ENCODE measurements at regions not wholly inside any gene's neighbourhood (a gene's known extent, or its start where the extent isn't known, plus 50 kb on each side); places are given as distances from the start of the nearest gene placed in this dataset.

GRCh38 chr15:99443768-99444446 is 121.9 kb upstream of the MEF2A start:
- ChIA-PET CTCF (interaction anchor here (1.4 kb wide), 1 partner anchor 261 kb away, joined by 3 read pairs; no protein-coding TSS in a partner anchor), POLR2A (no interaction called here)
- Histone ChIP-seq H3K27ac (ENCODE audit: low read length) (no peak overlapping the region), H3K27me3 (ENCODE audit: control insufficient read depth, insufficient read depth, low read length) (no peaks in the 10 kb centered on the region), H3K36me3 (ENCODE audit: control insufficient read depth, insufficient read depth, low read length) (no peaks in the 10 kb centered on the region), H3K9me3 (ENCODE audit: control insufficient read depth, insufficient read depth, low read depth, low read length) (no peaks in the 10 kb centered on the region), H3K4me3 (ENCODE audit: low read depth in 2 of 2, low read length in 2 of 2) (no peak overlapping the region), H3K4me1 (ENCODE audit: control insufficient read depth, insufficient read depth, low read length) (peaks cover 17% of the 10 kb centered on the region)
- ATAC-seq (no peak), DNase-seq (ENCODE audit: low read depth, low spot score) (no peak)
- intact Hi-C loops (cut with micrococcal nuclease; ENCODE audit: unreplicated experiment) (no loop called here), in situ Hi-C loops (cut with HindIII; ENCODE audit: low pct_unique_long_range_greater_than_20kb, low sequenced_read_pairs) (no loop called here)
- BruUV-seq (replicated peaks): no TSS peak
- TF ChIP-seq SIN3A (IDR thresholded peaks at IDR 0.05; ENCODE audit: borderline replicate concordance, insufficient read depth, low read depth, low read length): no peak
- no peak for TF ChIP-seq POLR2AphosphoS5 (IDR thresholded peaks at IDR 0.05; ENCODE audit: low read depth, low read length)
- no peak for TF ChIP-seq REST (IDR thresholded peaks at IDR 0.05; ENCODE audit: insufficient read depth in 1 of 2, low read depth in 2 of 2, low read length in 1 of 2)
- TF ChIP-seq TCF7L2 (IDR thresholded peaks at IDR 0.05; ENCODE audit: low read depth, low read length): no peak
- TF ChIP-seq CTCF (IDR thresholded peaks at IDR 0.05): no peak

GRCh38 chr15:99445272-99445850 is 120.4 kb upstream of the MEF2A start:
- intact Hi-C loops (cut with micrococcal nuclease; ENCODE audit: unreplicated experiment): no loop called here
- DNase-seq (ENCODE audit: low read depth, low spot score): no peak

More at GRCh38 chr15:99445272-99445850, 120.4 kb upstream of the MEF2A start:
- Histone ChIP-seq H3K27me3 (ENCODE audit: control insufficient read depth, insufficient read depth, low read length) (no peaks in the 10 kb centered on the region), H3K9me3 (ENCODE audit: control insufficient read depth, insufficient read depth, low read depth, low read length) (no peaks in the 10 kb centered on the region), H3K4me1 (ENCODE audit: control insufficient read depth, insufficient read depth, low read length) (peaks cover 17% of the 10 kb centered on the region), H3K27ac (ENCODE audit: low read length) (no peak overlapping the region), H3K36me3 (ENCODE audit: control insufficient read depth, insufficient read depth, low read length) (no peaks in the 10 kb centered on the region), H3K4me3 (ENCODE audit: low read depth in 2 of 2, low read length in 2 of 2) (no peak overlapping the region)
- ATAC-seq: no peak
- TF ChIP-seq CTCF (IDR thresholded peaks at IDR 0.05): no peak
- no peak for TF ChIP-seq SIN3A (IDR thresholded peaks at IDR 0.05; ENCODE audit: borderline replicate concordance, insufficient read depth, low read depth, low read length)
- no peak for TF ChIP-seq REST (IDR thresholded peaks at IDR 0.05; ENCODE audit: insufficient read depth in 1 of 2, low read depth in 2 of 2, low read length in 1 of 2)
- no peak for TF ChIP-seq POLR2AphosphoS5 (IDR thresholded peaks at IDR 0.05; ENCODE audit: low read depth, low read length)
- TF ChIP-seq TCF7L2 (IDR thresholded peaks at IDR 0.05; ENCODE audit: low read depth, low read length): no peak
- ChIA-PET POLR2A (no interaction called here), CTCF (no interaction called here)
- no TSS peak for BruUV-seq (replicated peaks)
- in situ Hi-C loops (cut with HindIII; ENCODE audit: low pct_unique_long_range_greater_than_20kb, low sequenced_read_pairs): no loop called here
